GM23248 (cell line): ENCODE measurements at regions not wholly inside any gene's neighbourhood (a gene's known extent, or its start where the extent isn't known, plus 50 kb on each side); places are given as distances from the start of the nearest gene placed in this dataset.
A peak's percentile ranks its signal among the peaks of the same experiment; 100 is the strongest.

Source experiments
- DNase-seq: peaks from one replicate; pipeline ENCODE4 v3.0.0-alpha.2; 2015
- H2AFZ ChIP-seq: fragments of 200-600 bp; sonication (generic); 2 replicates; pipeline ENCODE4 v1.6.1; 2016; ENCODE audit warnings: antibody characterized with exemption
- H3F3A ChIP-seq: fragments of 200-600 bp; sonication (generic); 2 replicates; pipeline ENCODE4 v1.6.1; 2016; ENCODE audit warnings: mild to moderate bottlenecking, antibody characterized with exemption, mixed run types; ENCODE audit not compliant: insufficient read depth
- H3K27ac ChIP-seq: fragments of 200-600 bp; sonication (generic); 2 replicates; pipeline ENCODE4 v1.5.1; 2016; ENCODE audit warnings: mild to moderate bottlenecking
- H3K27me3 ChIP-seq: fragments of 200-600 bp; sonication (generic); replicated peaks from 2 replicates; pipeline ENCODE4 v1.6.1; 2016; ENCODE audit warnings: mild to moderate bottlenecking; ENCODE audit not compliant: insufficient read depth
- H3K36me3 ChIP-seq: fragments of 200-600 bp; sonication (generic); 2 replicates; pipeline ENCODE4 v1.6.1; 2016; ENCODE audit warnings: low read depth, mild to moderate bottlenecking
- H3K4me1 ChIP-seq: fragments of 200-600 bp; sonication (generic); 2 replicates; pipeline ENCODE4 v1.6.1; 2016; ENCODE audit warnings: mild to moderate bottlenecking; ENCODE audit not compliant: insufficient read depth
- H3K4me2 ChIP-seq: fragments of 200-600 bp; sonication (generic); one replicate; pipeline ENCODE4 v1.6.1; 2016; ENCODE audit warnings: mild to moderate bottlenecking; ENCODE audit not compliant: unreplicated experiment
- H3K4me3 ChIP-seq: fragments of 200-600 bp; sonication (generic); 2 replicates; pipeline ENCODE4 v1.5.1; 2016; ENCODE audit warnings: mild to moderate bottlenecking
- H3K79me2 ChIP-seq: fragments of 200-600 bp; sonication (generic); 2 replicates; pipeline ENCODE4 v1.6.1; 2016; ENCODE audit warnings: mild to moderate bottlenecking; ENCODE audit not compliant: insufficient read depth
- H3K9ac ChIP-seq: fragments of 200-600 bp; sonication (generic); 2 replicates; pipeline ENCODE4 v1.6.1; 2016; ENCODE audit warnings: mild to moderate bottlenecking
- H3K9me2 ChIP-seq: fragments of 200-600 bp; sonication (generic); 2 replicates; pipeline ENCODE4 v1.6.1; 2016; ENCODE audit warnings: mixed run types, mild to moderate bottlenecking, moderate library complexity; ENCODE audit not compliant: insufficient read depth
- H3K9me3 ChIP-seq: fragments of 200-600 bp; sonication (generic); one replicate; pipeline ENCODE4 v1.6.1; 2017; ENCODE audit warnings: low read depth
- H4K20me1 ChIP-seq: fragments of 200-600 bp; sonication (generic); 2 replicates; pipeline ENCODE4 v1.6.0; 2016; ENCODE audit not compliant: insufficient read depth
- EZH2 ChIP-seq: fragments of 200-600 bp; sonication (generic); IDR thresholded peaks from 2 replicates; pipeline ENCODE4 v1.6.1; 2018; ENCODE audit warnings: antibody characterized with exemption, mild to moderate bottlenecking; ENCODE audit not compliant: insufficient read depth, poor library complexity, severe bottlenecking
- EZH2phosphoT487 ChIP-seq: fragments of 200-600 bp; sonication (generic); IDR thresholded peaks from 2 replicates; pipeline ENCODE4 v1.6.1; 2018; ENCODE audit warnings: antibody characterized with exemption, moderate library complexity, mild to moderate bottlenecking, low read depth; ENCODE audit not compliant: insufficient read depth
- WGBS, 2 experiments: methylation state at CpG; one replicate each; pipeline ENCODE4 v1.1.6; 2015 to 2017; ENCODE audit warnings: low lambda C conversion rate in 2 of 2, low coverage in 1 of 2; ENCODE audit errors: missing lambda C conversion rate in 2 of 2; 5-methylcytosine and 5-hydroxymethylcytosine counted together
- in situ Hi-C: fragments of 300-500 bp; cut with MboI; formaldehyde crosslinking; loops from 2 replicates; pipeline ENCODE4 v1.15.0; 2020

DNA sequence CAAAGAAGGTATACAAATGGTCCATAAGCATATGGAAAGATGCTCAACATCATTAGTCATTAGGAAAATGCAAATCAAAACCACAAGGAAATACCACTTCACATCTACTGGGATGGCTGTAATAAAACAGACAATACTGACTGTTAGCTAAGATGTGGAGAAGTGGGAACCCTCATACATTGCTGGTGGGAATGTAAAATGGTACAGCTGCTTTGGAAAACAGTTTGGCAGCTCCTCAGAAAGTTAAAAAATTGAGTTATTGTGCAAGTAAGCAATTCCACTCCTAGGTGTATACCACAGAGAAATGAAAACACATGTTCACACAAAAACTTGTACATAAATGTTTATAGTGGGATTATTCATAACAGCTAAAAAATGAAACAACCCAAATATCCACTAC is 173.0 kb upstream of the JAG1 start:
- Histone ChIP-seq H3K4me3 (no peak overlapping the region), H3F3A (peaks cover 5% of the 10 kb centered on the region), H3K4me2 (no peak overlapping the region), H3K27me3 (no peaks in the 10 kb centered on the region), H3K9me2 (no peaks in the 10 kb centered on the region), H3K9ac (no peak overlapping the region), H3K79me2 (no peaks in the 10 kb centered on the region), H3K9me3 (no peaks in the 10 kb centered on the region), H2AFZ (no peak overlapping the region), H4K20me1 (no peaks in the 10 kb centered on the region), H3K36me3 (no peaks in the 10 kb centered on the region), H3K27ac (no peak overlapping the region), H3K4me1 (peaks cover 14% of the 10 kb centered on the region)
- TF ChIP-seq EZH2phosphoT487, result no peak
- no peak for TF ChIP-seq EZH2
- in situ Hi-C loops, result no loop called here
- DNase-seq, result no peak

DNA sequence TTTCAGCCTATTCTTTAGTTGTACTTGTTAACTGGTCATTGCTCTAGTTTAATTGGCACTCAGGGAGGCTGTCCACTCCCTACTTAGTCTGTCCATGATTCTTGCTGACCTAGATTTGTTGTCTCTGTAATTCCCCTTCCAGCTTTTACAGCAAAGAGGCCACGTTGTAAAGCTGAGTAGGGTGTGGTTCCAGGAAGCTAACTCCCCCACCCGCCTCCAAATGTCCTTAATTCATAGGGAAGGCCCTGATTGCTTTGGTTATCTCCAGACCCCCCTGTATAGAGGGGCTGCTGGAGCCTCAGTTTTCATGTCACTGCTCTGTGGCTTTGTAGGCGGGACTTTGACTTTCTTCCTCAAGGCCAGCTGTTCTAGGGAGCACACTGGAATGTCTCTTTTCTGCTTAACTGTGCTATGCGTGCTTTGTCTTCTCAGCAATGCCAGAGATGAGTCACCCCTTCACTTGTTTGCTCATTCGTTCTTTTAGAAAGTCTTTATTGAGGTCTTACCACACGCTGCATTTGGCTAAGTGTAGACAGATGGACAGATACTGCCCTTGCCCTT is 175.1 kb upstream of the JAG1 start:
- Histone ChIP-seq H2AFZ (peak overlapping the region; percentile 74), H3K4me2 (peak overlapping the region; percentile 49), H3K27ac (peak overlapping the region; percentile 67), H3K4me3 (no peak overlapping the region), H3K4me1 (peaks cover 14% of the 10 kb centered on the region), H3K9me3 (no peaks in the 10 kb centered on the region), H3K9me2 (no peaks in the 10 kb centered on the region), H3K27me3 (no peaks in the 10 kb centered on the region), H3K79me2 (no peaks in the 10 kb centered on the region), H3F3A (peaks cover 5% of the 10 kb centered on the region), H3K36me3 (no peaks in the 10 kb centered on the region), H4K20me1 (no peaks in the 10 kb centered on the region), H3K9ac (peak overlapping the region; percentile 38; the same call in 1 of the 2 replicates)
- 4 to 5% methylated on average over 6 of the region's 6 CpGs for WGBS, 2 experiments
- TF ChIP-seq EZH2 (no peak), EZH2phosphoT487 (no peak)
- in situ Hi-C loops, result no loop called here
- DNase-seq, result peak; percentile 94

- no peaks in the 10 kb centered on the region for H3K9me3 ChIP-seq
- H3K27ac ChIP-seq, result no peak overlapping the region
- DNase-seq, result peak; percentile 3
- H2AFZ ChIP-seq, result no peak overlapping the region
- WGBS, 2 experiments, result 45 to 48% methylated on average over 2 of the region's 2 CpGs
- H3K9ac ChIP-seq, result no peak overlapping the region
- in situ Hi-C loops, result no loop called here
- no peaks in the 10 kb centered on the region for H3K9me2 ChIP-seq
- H3F3A ChIP-seq, result peaks cover 15% of the 10 kb centered on the region
- H3K4me1 ChIP-seq, result peaks cover 34% of the 10 kb centered on the region
- no peak overlapping the region for H3K4me3 ChIP-seq
- H3K27me3 ChIP-seq, result no peaks in the 10 kb centered on the region
- H3K36me3 ChIP-seq, result no peaks in the 10 kb centered on the region
- no peaks in the 10 kb centered on the region for H4K20me1 ChIP-seq
- no peaks in the 10 kb centered on the region for H3K79me2 ChIP-seq
- no peak overlapping the region for H3K4me2 ChIP-seq
- no peak for TF ChIP-seq EZH2
- TF ChIP-seq EZH2phosphoT487, result no peak
Observed at GRCh38 chr20:10853176-10853575, 179.4 kb upstream of the JAG1 start.

- Histone ChIP-seq H3K4me2 (no peak overlapping the region), H4K20me1 (no peaks in the 10 kb centered on the region), H3K36me3 (no peaks in the 10 kb centered on the region), H3K79me2 (no peaks in the 10 kb centered on the region), H3K9ac (no peak overlapping the region), H3K9me2 (no peaks in the 10 kb centered on the region), H3K4me1 (peaks cover 29% of the 10 kb centered on the region), H2AFZ (no peak overlapping the region), H3K4me3 (no peak overlapping the region), H3K27me3 (no peaks in the 10 kb centered on the region), H3K9me3 (no peaks in the 10 kb centered on the region), H3F3A (peaks cover 15% of the 10 kb centered on the region), H3K27ac (no peak overlapping the region)
- no peak for DNase-seq
- in situ Hi-C loops, result no loop called here
- TF ChIP-seq EZH2 (no peak), EZH2phosphoT487 (no peak)
- 73% methylated on average over 4 of the region's 4 CpGs for WGBS, 2 experiments
Observed at GRCh38 chr20:10853731-10854130, 179.9 kb upstream of the JAG1 start.

DNA sequence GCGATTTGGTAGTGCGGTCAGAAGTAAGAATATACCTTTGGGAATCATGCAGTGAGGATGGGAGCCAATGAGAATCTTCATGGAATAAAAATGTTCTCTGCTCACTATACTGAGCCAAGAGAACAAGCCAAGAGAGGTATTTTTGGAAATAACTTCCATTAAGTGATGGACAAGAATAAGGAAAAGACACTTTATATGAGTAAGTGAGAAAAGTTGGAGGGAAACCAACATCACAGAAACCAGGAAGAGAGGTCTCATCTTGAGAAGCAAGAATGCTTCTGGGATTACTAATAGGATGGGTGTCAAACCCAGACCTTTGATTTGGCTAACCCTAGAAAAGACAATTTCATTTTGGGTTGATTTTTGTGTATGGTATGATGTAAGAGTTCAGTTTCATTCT is 181.2 kb upstream of the JAG1 start:
- 92 to 95% methylated on average over 2 of the region's 2 CpGs for WGBS, 2 experiments
- H2AFZ ChIP-seq, result no peak overlapping the region
- in situ Hi-C loops, result no loop called here
- no peak overlapping the region for H3K4me3 ChIP-seq
- H3F3A ChIP-seq, result peaks cover 11% of the 10 kb centered on the region
- H3K9ac ChIP-seq, result no peak overlapping the region
- H3K9me2 ChIP-seq, result no peaks in the 10 kb centered on the region
- no peaks in the 10 kb centered on the region for H3K9me3 ChIP-seq
- no peak overlapping the region for H3K4me2 ChIP-seq
- H3K27me3 ChIP-seq, result no peaks in the 10 kb centered on the region
- no peaks in the 10 kb centered on the region for H4K20me1 ChIP-seq
- no peak for TF ChIP-seq EZH2phosphoT487
- no peak for TF ChIP-seq EZH2
- peaks cover 20% of the 10 kb centered on the region for H3K4me1 ChIP-seq
- H3K79me2 ChIP-seq, result no peaks in the 10 kb centered on the region
- no peak overlapping the region for H3K27ac ChIP-seq
- peak; percentile 35 for DNase-seq
- no peaks in the 10 kb centered on the region for H3K36me3 ChIP-seq
